ENCODE measurements at regions not wholly inside any gene's neighbourhood (a gene's known extent, or its start where the extent isn't known, plus 50 kb on each side); places are given as distances from the start of the nearest gene placed in this dataset.

- no peak overlapping the region for H2BK12ac ChIP-seq (ENCODE audit: low read depth, low read length)
- no peak overlapping the region for H3K18ac ChIP-seq (ENCODE audit: extremely low read depth, low read length)
- H2BK120ac ChIP-seq (replicated peaks; ENCODE audit: low read depth, low read length), result no peak overlapping the region
- H4K5ac ChIP-seq (ENCODE audit: insufficient read length, low read depth, low read length), result no peak overlapping the region
- H3K4me1 ChIP-seq (replicated peaks in 1 of 4; ENCODE audit: control insufficient read depth in 3 of 4, insufficient read depth in 4 of 4, low read length in 3 of 4), result peaks cover 0 to 4% (median 0%) of the 10 kb centered on the region in 4 experiments; a peak in 1 of 7 replicates
- H3K4ac ChIP-seq (replicated peaks; ENCODE audit: insufficient read length, low read depth, low read length), result no peak overlapping the region
- FAIRE-seq (no peak), DNase-seq (ENCODE audit: low read depth in 1 of 2, low spot score in 2 of 2) (no peak)
- no peaks in the 10 kb centered on the region for H3K36me3 ChIP-seq (ENCODE audit: control insufficient read depth in 2 of 4, insufficient read depth in 4 of 4, low read length in 3 of 4)
- H3K4me2 ChIP-seq (ENCODE audit: insufficient read depth in 1 of 2, low read depth in 2 of 2, low read length in 2 of 2), result no peak overlapping the region
- no peak overlapping the region for H2AK5ac ChIP-seq (ENCODE audit: low read depth, low read length)
- H2BK20ac ChIP-seq (ENCODE audit: low read length), result no peak overlapping the region
- CTCF ChIA-PET (ENCODE audit: partially characterized antibody), result no interaction called here
- no peak overlapping the region for H3K27ac ChIP-seq (ENCODE audit: low read depth, low read length)
- POLR2A ChIA-PET (ENCODE audit: partially characterized antibody), result no interaction called here
- no peaks in the 10 kb centered on the region for H3K27me3 ChIP-seq (replicated peaks in 1 of 4; ENCODE audit: control insufficient read depth in 3 of 4, extremely low read depth in 1 of 4, insufficient read depth in 3 of 4, low read length in 3 of 4)
- H3K14ac ChIP-seq (ENCODE audit: insufficient read length), result no peak overlapping the region
- no peak overlapping the region for H3K56ac ChIP-seq (replicated peaks; ENCODE audit: insufficient read length, low read depth, low read length)
- H4K8ac ChIP-seq (ENCODE audit: extremely low read depth, insufficient read depth, low read length), result no peak overlapping the region
- no peak overlapping the region for H2BK15ac ChIP-seq (ENCODE audit: low read length)
- no peak overlapping the region for H2AFZ ChIP-seq (ENCODE audit: low read length)
- no peak overlapping the region for H2BK5ac ChIP-seq (ENCODE audit: low read depth, low read length)
- H3K9ac ChIP-seq (replicated peaks in 1 of 4; ENCODE audit: extremely low read depth in 1 of 4, low read depth in 3 of 4, low read length in 3 of 4), result no peak overlapping the region
- no peak overlapping the region for H3K4me3 ChIP-seq (ENCODE audit: extremely low read depth in 1 of 4, insufficient read depth in 2 of 4, low read depth in 3 of 4, low read length in 4 of 4)
- H3K23ac ChIP-seq (ENCODE audit: insufficient read length), result no peak overlapping the region
- H3K23me2 ChIP-seq (ENCODE audit: low read depth, low read length), result no peaks in the 10 kb centered on the region
- no peak for TF ChIP-seq RNF2 (IDR thresholded peaks at IDR 0.05; ENCODE audit: borderline replicate concordance, low read depth, low read length, missing control alignments, poor library complexity, severe bottlenecking)
- no peak for TF ChIP-seq TAF7 (optimal IDR thresholded peaks at IDR 0.05; ENCODE audit: borderline replicate concordance, low read depth, low read length)
- no peak for TF ChIP-seq SIN3A (conservative IDR thresholded peaks at IDR 0.05 in 1 of 2, IDR thresholded peaks at IDR 0.05 in 1 of 2; ENCODE audit: low read depth in 1 of 2, low read length in 2 of 2)
- TF ChIP-seq CHD2 (IDR thresholded peaks at IDR 0.05; ENCODE audit: low read length), result no peak
- TF ChIP-seq SRF (IDR thresholded peaks at IDR 0.05; ENCODE audit: low read depth, low read length), result no peak
- TF ChIP-seq YY1 (IDR thresholded peaks at IDR 0.05; ENCODE audit: low read depth, low read length), result no peak
- H3K79me1 ChIP-seq (ENCODE audit: low read depth, low read length), result no peaks in the 10 kb centered on the region
- H3K9me3 ChIP-seq (ENCODE audit: insufficient read depth in 2 of 2, low read depth in 1 of 2, low read length in 1 of 2), result no peaks in the 10 kb centered on the region
- H3K79me2 ChIP-seq (ENCODE audit: control insufficient read depth in 1 of 2, insufficient read depth in 2 of 2, low read length in 2 of 2), result no peaks in the 10 kb centered on the region
- no peak overlapping the region for H4K91ac ChIP-seq (replicated peaks; ENCODE audit: insufficient read length, low read length)
- no peaks in the 10 kb centered on the region for H4K20me1 ChIP-seq (replicated peaks in 1 of 2; ENCODE audit: control insufficient read depth in 1 of 2, insufficient read depth in 2 of 2, low read length in 2 of 2)
These were observed 471.8 kb upstream of the ACO1 start for GRCh38 chr9:31912636-31913035.
